ENCODE measurements at regions not wholly inside any gene's neighbourhood (a gene's known extent, or its start where the extent isn't known, plus 50 kb on each side); places are given as distances from the start of the nearest gene placed in this dataset.

DNA sequence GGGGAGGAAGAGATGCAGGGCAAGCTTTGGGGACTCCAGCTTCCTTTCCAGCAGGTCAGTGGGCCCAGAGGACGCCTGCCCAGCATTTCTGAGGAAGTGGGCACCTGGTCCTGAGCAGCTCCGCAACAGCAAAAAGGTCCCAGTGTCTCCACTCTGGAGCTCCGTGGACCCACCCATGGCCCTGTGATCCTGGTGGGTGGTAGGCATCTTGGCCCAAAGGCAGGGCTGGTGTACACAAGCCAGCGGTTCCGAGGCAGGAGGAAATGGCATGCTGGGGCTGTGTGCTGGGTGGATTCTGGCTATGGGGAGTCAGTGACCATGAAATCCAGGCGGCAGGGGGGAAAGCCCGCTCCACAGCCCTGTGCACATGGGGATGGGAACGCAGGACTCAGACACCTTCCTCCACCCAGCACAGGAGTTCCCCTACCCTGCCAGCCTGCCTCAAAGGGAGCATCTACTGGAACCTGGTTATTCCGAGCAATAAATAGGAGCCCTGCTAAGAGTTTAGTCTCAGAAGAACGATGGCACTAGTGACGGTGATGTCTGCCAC is 206.0 kb downstream of the GLI2 start:
- Histone ChIP-seq H3K4ac (ENCODE audit: low read depth in 1 of 2, low read length in 2 of 2) (no peak overlapping the region), H2BK12ac (ENCODE audit: low read length in 2 of 2) (peak overlapping the region in 1 of 2 experiments; percentile 40), H3K9me3 (ENCODE audit: control insufficient read depth, low read length) (no peaks in the 10 kb centered on the region), H3K18ac (ENCODE audit: low read depth in 1 of 2, low read length in 2 of 2) (no peak overlapping the region), H3K36me3 (ENCODE audit: control insufficient read depth in 1 of 2, insufficient read depth in 2 of 2, low read depth in 1 of 2, low read length in 2 of 2) (peaks cover 5 to 25% of the 10 kb centered on the region in 2 experiments), H2BK120ac (ENCODE audit: low read depth, low read length) (no peak overlapping the region), H2BK5ac (ENCODE audit: low read depth, low read length, poor library complexity, severe bottlenecking) (no peak overlapping the region), H3K4me1 (ENCODE audit: control insufficient read depth, insufficient read depth, low read depth, low read length) (peaks cover 66% of the 10 kb centered on the region), H4K8ac (ENCODE audit: low read length) (no peak overlapping the region), H3K4me3 (ENCODE audit: insufficient read depth in 1 of 2, low read depth in 1 of 2, low read length in 2 of 2) (no peak overlapping the region), H3K4me2 (ENCODE audit: low read length, poor library complexity, severe bottlenecking) (no peak overlapping the region), H3K27me3 (ENCODE audit: control insufficient read depth in 1 of 2, insufficient read depth in 1 of 2, low read length in 2 of 2) (no peaks in the 10 kb centered on the region), H2AK5ac (ENCODE audit: low read length, severe bottlenecking) (peak overlapping the region; percentile 23), H2BK15ac (ENCODE audit: low read depth, poor library complexity, severe bottlenecking) (no peak overlapping the region), H3K79me1 (replicated peaks; ENCODE audit: low read length, poor library complexity, severe bottlenecking) (peaks cover 34% of the 10 kb centered on the region), H3K9ac (ENCODE audit: low read length) (no peak overlapping the region), H4K91ac (ENCODE audit: low read length) (peak overlapping the region; percentile 23), H3K23ac (ENCODE audit: low read length in 2 of 2) (no peak overlapping the region), H3K14ac (ENCODE audit: low read length in 2 of 2) (no peak overlapping the region), H3K27ac (ENCODE audit: low read length, poor library complexity, severe bottlenecking) (peak overlapping the region; percentile 36), H2AFZ (ENCODE audit: low read depth, low read length) (no peak overlapping the region)
- DNase-seq: no peak
- 97% methylated on average over 11 of the region's 11 CpGs for WGBS

DNA sequence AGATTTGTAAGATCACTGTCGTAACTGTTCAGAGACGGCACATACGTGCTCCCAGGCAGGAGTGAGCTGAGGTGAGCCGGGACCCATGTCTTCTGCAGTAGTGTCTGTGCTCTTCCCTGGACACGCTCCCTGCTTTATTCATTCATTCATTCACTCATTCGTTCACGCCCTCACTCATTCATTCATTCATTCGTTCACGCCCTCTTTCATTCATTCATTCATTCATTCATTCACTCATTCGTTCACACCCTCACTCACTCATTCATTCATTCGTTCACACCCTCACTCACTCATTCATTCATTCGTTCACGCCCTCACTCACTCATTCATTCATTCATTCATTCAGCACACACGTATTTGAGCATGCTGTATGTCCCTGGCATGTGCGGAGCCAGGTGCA is 207.0 kb downstream of the GLI2 start:
- no peak overlapping the region for H2AFZ ChIP-seq (ENCODE audit: low read depth, low read length)
- H2BK120ac ChIP-seq (ENCODE audit: low read depth, low read length): no peak overlapping the region
- no peak for DNase-seq
- H3K23ac ChIP-seq (ENCODE audit: low read length in 2 of 2): no peak overlapping the region
- no peaks in the 10 kb centered on the region for H3K27me3 ChIP-seq (ENCODE audit: control insufficient read depth in 1 of 2, insufficient read depth in 1 of 2, low read length in 2 of 2)
- no peak overlapping the region for H3K9ac ChIP-seq (ENCODE audit: low read length)
- H2BK12ac ChIP-seq (ENCODE audit: low read length in 2 of 2): no peak overlapping the region
- H3K4me3 ChIP-seq (ENCODE audit: insufficient read depth in 1 of 2, low read depth in 1 of 2, low read length in 2 of 2): no peak overlapping the region
- no peak overlapping the region for H4K91ac ChIP-seq (ENCODE audit: low read length)
- H3K18ac ChIP-seq (ENCODE audit: low read depth in 1 of 2, low read length in 2 of 2): no peak overlapping the region
- no peak overlapping the region for H4K8ac ChIP-seq (ENCODE audit: low read length)
- 93% methylated on average over 15 of the region's 15 CpGs for WGBS
- peaks cover 59% of the 10 kb centered on the region for H3K4me1 ChIP-seq (ENCODE audit: control insufficient read depth, insufficient read depth, low read depth, low read length)
- no peak overlapping the region for H3K4me2 ChIP-seq (ENCODE audit: low read length, poor library complexity, severe bottlenecking)
- no peak overlapping the region for H2AK5ac ChIP-seq (ENCODE audit: low read length, severe bottlenecking)
- H3K79me1 ChIP-seq (replicated peaks; ENCODE audit: low read length, poor library complexity, severe bottlenecking): peaks cover 38% of the 10 kb centered on the region
- H3K27ac ChIP-seq (ENCODE audit: low read length, poor library complexity, severe bottlenecking): no peak overlapping the region
- H3K36me3 ChIP-seq (ENCODE audit: control insufficient read depth in 1 of 2, insufficient read depth in 2 of 2, low read depth in 1 of 2, low read length in 2 of 2): peaks cover 5 to 34% of the 10 kb centered on the region in 2 experiments
- no peak overlapping the region for H3K4ac ChIP-seq (ENCODE audit: low read depth in 1 of 2, low read length in 2 of 2)
- H3K14ac ChIP-seq (ENCODE audit: low read length in 2 of 2): no peak overlapping the region
- H2BK5ac ChIP-seq (ENCODE audit: low read depth, low read length, poor library complexity, severe bottlenecking): no peak overlapping the region
- H3K9me3 ChIP-seq (ENCODE audit: control insufficient read depth, low read length): no peaks in the 10 kb centered on the region
- no peak overlapping the region for H2BK15ac ChIP-seq (ENCODE audit: low read depth, poor library complexity, severe bottlenecking)

DNA sequence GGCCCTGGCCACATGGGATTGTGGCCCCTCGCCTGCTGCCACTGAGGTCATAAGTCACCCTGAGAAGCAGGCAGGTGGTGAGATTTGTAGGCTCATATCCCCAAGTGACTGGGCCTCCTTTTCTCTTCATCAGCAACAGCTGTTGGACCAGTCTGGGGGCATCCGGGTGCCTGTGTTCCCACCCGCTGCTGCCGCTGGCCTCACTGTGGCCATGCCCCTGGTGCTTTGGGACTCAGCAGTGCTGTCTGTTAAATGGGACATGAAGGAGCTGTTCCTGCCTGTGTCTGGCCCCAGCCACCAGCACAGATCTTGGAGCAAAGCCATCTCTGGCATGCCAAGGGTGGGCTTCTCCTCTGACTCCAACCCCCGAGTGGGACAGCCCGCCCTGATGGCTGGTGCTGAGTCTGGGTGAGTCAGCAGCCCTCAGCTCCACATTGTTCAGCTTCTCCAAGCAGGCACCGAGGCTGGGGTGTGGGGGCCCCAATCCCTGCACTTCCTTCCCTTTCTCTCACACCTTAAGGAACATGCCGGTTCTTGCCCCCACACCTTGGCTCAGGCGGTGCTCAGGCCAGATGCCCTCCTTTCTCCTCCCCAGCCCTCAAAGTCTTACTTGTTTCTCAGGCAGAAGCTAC is 207.9 kb downstream of the GLI2 start:
- Histone ChIP-seq H3K4ac (ENCODE audit: low read depth in 1 of 2, low read length in 2 of 2) (peak overlapping the region in 1 of 2 experiments; percentile 21), H3K23ac (ENCODE audit: low read length in 2 of 2) (no peak overlapping the region), H3K9me3 (ENCODE audit: control insufficient read depth, low read length) (no peaks in the 10 kb centered on the region), H3K4me2 (ENCODE audit: low read length, poor library complexity, severe bottlenecking) (no peak overlapping the region), H3K18ac (ENCODE audit: low read depth in 1 of 2, low read length in 2 of 2) (peak overlapping the region in 1 of 2 experiments; percentile 42), H2BK5ac (ENCODE audit: low read depth, low read length, poor library complexity, severe bottlenecking) (no peak overlapping the region), H3K36me3 (ENCODE audit: control insufficient read depth in 1 of 2, insufficient read depth in 2 of 2, low read depth in 1 of 2, low read length in 2 of 2) (peaks cover 5 to 41% of the 10 kb centered on the region in 2 experiments), H3K4me1 (ENCODE audit: control insufficient read depth, insufficient read depth, low read depth, low read length) (peaks cover 61% of the 10 kb centered on the region), H3K4me3 (ENCODE audit: insufficient read depth in 1 of 2, low read depth in 1 of 2, low read length in 2 of 2) (no peak overlapping the region), H4K91ac (ENCODE audit: low read length) (peak overlapping the region; percentile 3), H2BK120ac (ENCODE audit: low read depth, low read length) (no peak overlapping the region), H3K14ac (ENCODE audit: low read length in 2 of 2) (peak overlapping the region in 1 of 2 experiments; percentile 59), H3K27ac (ENCODE audit: low read length, poor library complexity, severe bottlenecking) (no peak overlapping the region), H2AFZ (ENCODE audit: low read depth, low read length) (no peak overlapping the region), H2BK12ac (ENCODE audit: low read length in 2 of 2) (peak overlapping the region in 1 of 2 experiments; percentile 60), H4K8ac (ENCODE audit: low read length) (peak overlapping the region; percentile 62), H3K9ac (ENCODE audit: low read length) (no peak overlapping the region), H2BK15ac (ENCODE audit: low read depth, poor library complexity, severe bottlenecking) (no peak overlapping the region), H3K79me1 (replicated peaks; ENCODE audit: low read length, poor library complexity, severe bottlenecking) (peaks cover 46% of the 10 kb centered on the region), H3K27me3 (ENCODE audit: control insufficient read depth in 1 of 2, insufficient read depth in 1 of 2, low read length in 2 of 2) (no peaks in the 10 kb centered on the region), H2AK5ac (ENCODE audit: low read length, severe bottlenecking) (peak overlapping the region; percentile 63)
- WGBS: 79% methylated on average over 9 of the region's 9 CpGs
- no peak for DNase-seq

DNA sequence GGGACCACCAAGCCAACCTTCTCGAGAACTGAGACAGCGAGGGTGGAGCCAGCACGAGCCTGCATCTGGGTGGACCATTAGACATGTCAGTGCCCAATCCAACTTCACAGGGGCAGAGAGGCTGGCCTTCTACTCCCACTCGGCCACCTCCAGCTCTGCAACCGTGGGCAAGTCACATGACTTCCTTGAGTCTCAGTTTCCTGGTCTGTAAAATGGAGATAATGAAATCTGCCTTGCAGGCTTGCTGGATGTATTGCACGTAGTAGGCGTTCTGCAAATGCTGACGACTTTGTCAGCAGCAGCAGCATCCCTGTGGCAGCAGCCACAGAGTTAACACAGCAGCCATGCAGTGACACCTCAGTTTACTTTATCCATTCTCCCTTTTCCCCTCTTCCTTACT is 208.9 kb downstream of the GLI2 start:
- H3K4ac ChIP-seq (ENCODE audit: low read depth in 1 of 2, low read length in 2 of 2): no peak overlapping the region
- H3K9ac ChIP-seq (ENCODE audit: low read length): no peak overlapping the region
- no peak overlapping the region for H3K23ac ChIP-seq (ENCODE audit: low read length in 2 of 2)
- H3K9me3 ChIP-seq (ENCODE audit: control insufficient read depth, low read length): no peaks in the 10 kb centered on the region
- H3K36me3 ChIP-seq (ENCODE audit: control insufficient read depth in 1 of 2, insufficient read depth in 2 of 2, low read depth in 1 of 2, low read length in 2 of 2): peaks cover 5 to 41% of the 10 kb centered on the region in 2 experiments
- H2AK5ac ChIP-seq (ENCODE audit: low read length, severe bottlenecking): no peak overlapping the region
- H4K8ac ChIP-seq (ENCODE audit: low read length): no peak overlapping the region
- H3K79me1 ChIP-seq (replicated peaks; ENCODE audit: low read length, poor library complexity, severe bottlenecking): peaks cover 48% of the 10 kb centered on the region
- no peak overlapping the region for H2AFZ ChIP-seq (ENCODE audit: low read depth, low read length)
- no peak overlapping the region for H3K4me3 ChIP-seq (ENCODE audit: insufficient read depth in 1 of 2, low read depth in 1 of 2, low read length in 2 of 2)
- H4K91ac ChIP-seq (ENCODE audit: low read length): no peak overlapping the region
- H2BK15ac ChIP-seq (ENCODE audit: low read depth, poor library complexity, severe bottlenecking): no peak overlapping the region
- 98% methylated on average over 8 of the region's 8 CpGs for WGBS
- H3K27ac ChIP-seq (ENCODE audit: low read length, poor library complexity, severe bottlenecking): no peak overlapping the region
- H2BK12ac ChIP-seq (ENCODE audit: low read length in 2 of 2): no peak overlapping the region
- no peak for DNase-seq
- H3K14ac ChIP-seq (ENCODE audit: low read length in 2 of 2): no peak overlapping the region
- no peak overlapping the region for H3K18ac ChIP-seq (ENCODE audit: low read depth in 1 of 2, low read length in 2 of 2)
- peaks cover 68% of the 10 kb centered on the region for H3K4me1 ChIP-seq (ENCODE audit: control insufficient read depth, insufficient read depth, low read depth, low read length)
- no peak overlapping the region for H3K4me2 ChIP-seq (ENCODE audit: low read length, poor library complexity, severe bottlenecking)
- H2BK5ac ChIP-seq (ENCODE audit: low read depth, low read length, poor library complexity, severe bottlenecking): no peak overlapping the region
- H3K27me3 ChIP-seq (ENCODE audit: control insufficient read depth in 1 of 2, insufficient read depth in 1 of 2, low read length in 2 of 2): no peaks in the 10 kb centered on the region
- no peak overlapping the region for H2BK120ac ChIP-seq (ENCODE audit: low read depth, low read length)

All from mesenchymal stem cell (in vitro differentiated cells and primary cell).